ENCODE measurements at regions not wholly inside any gene's neighbourhood (a gene's known extent, or its start where the extent isn't known, plus 50 kb on each side); places are given as distances from the start of the nearest gene placed in this dataset.
"Not testable (repeated sequence)": the region's sequence is repeated elsewhere in the genome, so short reads cannot be mapped to it uniquely, and the experiment has no call there.

DNA sequence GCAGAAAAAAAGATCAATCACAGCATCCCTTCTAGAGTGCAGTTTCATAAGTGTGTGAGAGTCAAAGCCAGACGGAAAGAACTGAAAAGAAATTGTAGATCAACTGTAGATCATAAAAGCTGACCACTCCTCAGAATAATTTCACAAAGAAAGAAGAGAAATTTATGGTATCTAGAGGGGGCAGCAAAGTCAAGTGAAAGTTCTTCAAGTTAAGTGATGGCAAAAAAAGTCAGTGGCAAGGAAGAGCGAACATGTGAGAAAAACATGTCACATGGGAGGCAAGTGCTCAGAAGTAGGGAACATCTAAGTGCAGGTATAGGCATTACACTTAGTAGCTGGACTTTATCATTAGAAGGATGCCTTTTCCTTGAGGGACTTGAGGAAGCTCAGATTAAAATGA, 245.1 kb upstream of the ISL1 start:
- in situ Hi-C loops (cut with HindIII; ENCODE audit: low sequenced_read_pairs) = no loop called here
- no peak overlapping the region for H3K4me3 ChIP-seq (ENCODE audit: low read depth, low read length)
- TF ChIP-seq, protein P1, sequence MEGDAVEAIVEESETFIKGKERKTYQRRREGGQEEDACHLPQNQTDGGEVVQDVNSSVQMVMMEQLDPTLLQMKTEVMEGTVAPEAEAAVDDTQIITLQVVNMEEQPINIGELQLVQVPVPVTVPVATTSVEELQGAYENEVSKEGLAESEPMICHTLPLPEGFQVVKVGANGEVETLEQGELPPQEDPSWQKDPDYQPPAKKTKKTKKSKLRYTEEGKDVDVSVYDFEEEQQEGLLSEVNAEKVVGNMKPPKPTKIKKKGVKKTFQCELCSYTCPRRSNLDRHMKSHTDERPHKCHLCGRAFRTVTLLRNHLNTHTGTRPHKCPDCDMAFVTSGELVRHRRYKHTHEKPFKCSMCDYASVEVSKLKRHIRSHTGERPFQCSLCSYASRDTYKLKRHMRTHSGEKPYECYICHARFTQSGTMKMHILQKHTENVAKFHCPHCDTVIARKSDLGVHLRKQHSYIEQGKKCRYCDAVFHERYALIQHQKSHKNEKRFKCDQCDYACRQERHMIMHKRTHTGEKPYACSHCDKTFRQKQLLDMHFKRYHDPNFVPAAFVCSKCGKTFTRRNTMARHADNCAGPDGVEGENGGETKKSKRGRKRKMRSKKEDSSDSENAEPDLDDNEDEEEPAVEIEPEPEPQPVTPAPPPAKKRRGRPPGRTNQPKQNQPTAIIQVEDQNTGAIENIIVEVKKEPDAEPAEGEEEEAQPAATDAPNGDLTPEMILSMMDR (IDR thresholded peaks at IDR 0.05; ENCODE audit: low read depth, low read length) = no peak
- no peak for DNase-seq (ENCODE audit: low read depth, low spot score)

DNA sequence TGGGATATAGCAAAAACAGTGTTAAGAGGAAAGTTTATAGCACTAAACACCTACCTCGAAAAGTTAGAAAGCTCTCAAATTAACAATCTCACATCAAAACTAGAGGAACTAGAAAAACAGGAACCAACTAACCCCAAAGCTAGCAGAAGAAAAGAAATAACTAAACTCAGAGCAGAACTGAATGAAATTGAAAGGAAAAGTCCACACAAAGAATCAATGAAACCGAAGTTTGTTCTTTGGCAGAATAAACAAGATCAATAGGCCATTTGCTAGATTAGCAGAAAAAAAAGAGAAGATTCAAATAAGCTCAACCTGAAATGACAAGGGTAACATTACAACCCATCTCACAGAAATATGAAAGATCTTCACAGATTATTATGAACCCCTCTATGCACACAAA, 234.8 kb upstream of the ISL1 start:
- TF ChIP-seq, protein P1 (IDR thresholded peaks at IDR 0.05; ENCODE audit: low read depth, low read length) = no peak
- H3K4me3 ChIP-seq (ENCODE audit: low read depth, low read length) = no peak overlapping the region
- in situ Hi-C loops (cut with HindIII; ENCODE audit: low sequenced_read_pairs) = no loop called here
- no peak for DNase-seq (ENCODE audit: low read depth, low spot score)

DNA sequence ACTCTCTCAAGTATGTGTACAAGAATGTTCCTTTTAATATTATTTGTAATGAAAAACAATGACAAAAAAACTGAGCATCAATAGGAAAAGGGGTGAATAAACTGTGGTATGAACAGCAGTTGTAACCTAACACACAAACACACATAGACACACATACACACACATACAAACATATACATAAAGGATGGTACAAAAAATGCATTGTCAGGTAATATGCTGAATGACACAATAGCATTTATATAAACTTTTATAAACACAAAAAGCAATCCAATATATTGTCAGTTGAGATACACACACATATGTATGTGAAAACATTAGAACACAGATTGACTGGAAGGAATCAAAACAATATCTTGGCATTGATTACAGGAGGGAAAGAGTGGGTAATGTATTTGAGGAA, 227.0 kb upstream of the ISL1 start:
- TF ChIP-seq, protein P1 (IDR thresholded peaks at IDR 0.05; ENCODE audit: low read depth, low read length) = no peak
- no peak overlapping the region for H3K4me3 ChIP-seq (ENCODE audit: low read depth, low read length)
- in situ Hi-C loops (cut with HindIII; ENCODE audit: low sequenced_read_pairs) = no loop called here

DNA sequence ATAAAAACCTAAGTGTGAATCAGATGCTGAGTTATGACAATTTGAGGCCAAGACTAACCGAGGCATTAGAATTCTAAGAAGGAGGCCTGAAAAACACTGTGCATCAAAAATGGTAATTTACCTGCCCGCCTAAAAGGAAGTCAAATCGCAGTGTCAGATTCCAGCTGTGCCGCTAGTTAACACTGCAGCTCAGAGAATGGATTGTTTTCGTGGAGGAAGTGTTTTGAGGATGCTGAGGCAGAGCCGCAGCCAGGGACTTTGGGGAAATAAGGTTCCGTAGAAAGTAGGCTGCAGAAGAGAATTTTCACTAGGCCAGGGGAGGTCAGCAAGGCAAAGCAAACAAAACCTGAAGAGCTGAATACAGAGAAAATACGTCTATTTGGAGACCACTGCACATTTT, 226.4 kb upstream of the ISL1 start:
- no peak for DNase-seq (ENCODE audit: low read depth, low spot score)
- no peak overlapping the region for H3K4me3 ChIP-seq (ENCODE audit: low read depth, low read length)
- in situ Hi-C loops (cut with HindIII; ENCODE audit: low sequenced_read_pairs) = no loop called here
- TF ChIP-seq, protein P1 (IDR thresholded peaks at IDR 0.05; ENCODE audit: low read depth, low read length) = no peak

More for the DNA sequence above, 227.0 kb upstream of the ISL1 start:
- no peak for DNase-seq (ENCODE audit: low read depth, low spot score)

DNA sequence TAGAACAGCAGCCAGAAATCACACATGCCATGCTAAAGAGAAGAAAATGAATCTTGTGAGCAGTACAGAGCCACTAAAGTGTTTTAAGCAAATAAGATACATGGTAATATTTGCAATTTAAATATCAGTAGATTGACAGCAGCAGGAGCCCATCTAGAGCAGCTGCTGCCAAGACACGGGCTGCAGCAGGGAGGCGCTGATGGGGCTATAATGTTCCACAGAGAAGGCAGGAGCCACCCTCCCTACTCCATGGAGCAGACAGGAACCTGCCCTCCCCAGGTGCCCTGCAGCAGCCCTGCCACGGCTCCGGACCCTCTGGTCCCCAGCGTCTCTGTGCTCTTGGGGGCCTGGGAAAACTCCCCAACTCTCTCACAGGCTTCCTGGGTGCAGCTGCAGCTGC, 224.1 kb upstream of the ISL1 start:
- in situ Hi-C loops (cut with HindIII; ENCODE audit: low sequenced_read_pairs) = no loop called here
- no peak overlapping the region for H3K4me3 ChIP-seq (ENCODE audit: low read depth, low read length)
- TF ChIP-seq, protein P1 (IDR thresholded peaks at IDR 0.05; ENCODE audit: low read depth, low read length) = no peak
- no peak for DNase-seq (ENCODE audit: low read depth, low spot score)

DNA sequence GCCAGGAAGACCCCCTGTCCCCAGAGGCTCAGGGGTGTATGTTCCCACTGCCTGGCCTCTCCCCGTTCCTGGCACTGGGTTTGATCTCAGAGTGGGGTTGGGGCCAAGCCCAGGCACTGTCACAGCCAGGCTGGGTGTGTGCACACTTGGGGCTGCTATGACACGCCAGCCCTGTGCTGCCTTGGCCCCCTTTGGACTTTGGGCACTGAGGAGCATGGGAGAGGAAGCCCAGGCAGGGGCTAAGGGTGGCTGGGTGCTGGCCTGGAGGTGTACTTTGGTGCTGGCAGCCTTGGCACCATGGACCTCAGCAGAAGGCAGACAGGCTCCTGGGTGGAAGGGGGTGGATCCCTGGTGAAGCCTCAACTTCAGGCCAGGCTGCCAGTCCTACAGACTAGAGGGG, 223.6 kb upstream of the ISL1 start:
- TF ChIP-seq, protein P1 (IDR thresholded peaks at IDR 0.05; ENCODE audit: low read depth, low read length) = no peak
- H3K4me3 ChIP-seq (ENCODE audit: low read depth, low read length) = no peak overlapping the region
- DNase-seq (ENCODE audit: low read depth, low spot score) = no peak
- in situ Hi-C loops (cut with HindIII; ENCODE audit: low sequenced_read_pairs) = no loop called here

DNA sequence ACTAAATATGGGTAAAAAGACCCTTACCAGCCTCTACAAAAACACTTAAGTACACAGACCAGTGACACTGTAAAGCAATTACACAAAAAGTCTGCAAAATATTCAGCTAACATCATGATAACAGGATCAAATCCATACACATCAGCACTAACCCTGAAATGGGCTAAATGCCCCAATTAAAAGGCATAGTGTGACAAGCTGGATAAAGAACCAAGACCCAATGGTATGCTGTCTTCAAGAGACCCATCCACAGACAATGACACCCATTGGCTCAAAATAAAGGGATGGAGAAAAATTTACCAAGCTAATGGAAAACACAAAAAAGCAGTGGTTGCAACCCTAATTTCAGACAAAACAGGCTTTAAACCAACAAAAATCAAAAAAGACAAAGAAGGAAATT, 221.0 kb upstream of the ISL1 start:
- TF ChIP-seq, protein P1 (IDR thresholded peaks at IDR 0.05; ENCODE audit: low read depth, low read length) = no peak
- DNase-seq (ENCODE audit: low read depth, low spot score) = no peak
- no peak overlapping the region for H3K4me3 ChIP-seq (ENCODE audit: low read depth, low read length)
- in situ Hi-C loops (cut with HindIII; ENCODE audit: low sequenced_read_pairs) = no loop called here

DNA sequence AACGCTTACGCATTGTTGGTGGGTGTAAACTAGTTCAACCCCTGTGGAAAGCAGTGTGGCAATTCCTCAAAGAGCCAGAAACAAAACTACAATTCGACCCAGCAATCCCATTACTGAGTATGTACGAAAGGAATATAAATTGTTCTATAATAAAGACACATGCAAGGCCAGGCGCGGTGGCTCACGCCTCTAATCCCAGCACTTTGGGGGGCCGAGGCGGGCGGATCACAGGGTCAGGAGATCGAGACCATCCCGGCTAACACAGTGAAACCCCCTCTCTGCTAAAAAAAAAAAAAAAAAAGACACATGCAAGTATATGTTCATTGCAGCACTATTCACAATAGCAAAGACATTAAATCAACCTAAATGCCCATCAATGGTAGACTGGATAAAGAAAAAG, 217.6 kb upstream of the ISL1 start:
- in situ Hi-C loops (cut with HindIII; ENCODE audit: low sequenced_read_pairs); H3K4me3 ChIP-seq (ENCODE audit: low read depth, low read length); DNase-seq (ENCODE audit: low read depth, low spot score): not testable (repeated sequence)

Data from astrocyte of the spinal cord (primary cell).